Lower leg skin (tissue), 3 donors: ENCODE measurements at regions not wholly inside any gene's neighbourhood (a gene's known extent, or its start where the extent isn't known, plus 50 kb on each side); places are given as distances from the start of the nearest gene placed in this dataset.

ENCODE experiments used
- CTCF ChIP-seq, 3 donors: fragments of 450-650 bp; IDR thresholded peaks; one replicate each; pipeline ENCODE4 v1.5.1; 2016; ENCODE audit warnings: antibody characterized with exemption in 3 of 3, mild to moderate bottlenecking in 3 of 3, moderate library complexity in 2 of 3
- POLR2A ChIP-seq, 2 donors: fragments of 450-650 bp; IDR thresholded peaks; one replicate each; pipeline ENCODE4 v1.6.1; 2016 to 2017; ENCODE audit warnings: antibody characterized with exemption in 2 of 2, mild to moderate bottlenecking in 1 of 2, moderate library complexity in 1 of 2

- TF ChIP-seq CTCF (IDR thresholded peaks at IDR 0.05) (no peak), POLR2A (IDR thresholded peaks at IDR 0.05) (no peak)
Measured at GRCh38 chr13:107518780-107519179, 696.6 kb downstream of the LIG4 start.
